ENCODE measurements at regions not wholly inside any gene's neighbourhood (a gene's known extent, or its start where the extent isn't known, plus 50 kb on each side); places are given as distances from the start of the nearest gene placed in this dataset.

DNA sequence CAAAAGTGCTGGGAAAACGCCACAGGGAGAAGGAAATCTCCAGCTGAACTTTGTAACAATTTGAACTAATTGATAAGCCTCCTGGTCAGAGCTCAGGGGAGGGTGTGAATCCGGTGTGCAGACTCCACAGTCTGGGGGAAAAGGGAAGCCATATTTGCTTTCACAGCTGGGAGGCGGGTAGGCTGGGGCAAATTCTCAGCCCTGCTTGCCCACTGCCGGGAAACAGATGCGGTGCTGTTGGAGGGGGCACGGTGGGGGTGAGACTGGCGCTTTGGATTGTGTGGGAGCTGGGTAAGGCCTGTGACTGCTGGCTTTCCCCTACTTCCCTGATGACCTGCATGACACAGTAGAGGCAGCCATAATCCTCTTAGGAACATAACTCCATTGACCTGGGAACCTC is 134.8 kb downstream of the ADCYAP1 start:
- TF ChIP-seq, protein P1, sequence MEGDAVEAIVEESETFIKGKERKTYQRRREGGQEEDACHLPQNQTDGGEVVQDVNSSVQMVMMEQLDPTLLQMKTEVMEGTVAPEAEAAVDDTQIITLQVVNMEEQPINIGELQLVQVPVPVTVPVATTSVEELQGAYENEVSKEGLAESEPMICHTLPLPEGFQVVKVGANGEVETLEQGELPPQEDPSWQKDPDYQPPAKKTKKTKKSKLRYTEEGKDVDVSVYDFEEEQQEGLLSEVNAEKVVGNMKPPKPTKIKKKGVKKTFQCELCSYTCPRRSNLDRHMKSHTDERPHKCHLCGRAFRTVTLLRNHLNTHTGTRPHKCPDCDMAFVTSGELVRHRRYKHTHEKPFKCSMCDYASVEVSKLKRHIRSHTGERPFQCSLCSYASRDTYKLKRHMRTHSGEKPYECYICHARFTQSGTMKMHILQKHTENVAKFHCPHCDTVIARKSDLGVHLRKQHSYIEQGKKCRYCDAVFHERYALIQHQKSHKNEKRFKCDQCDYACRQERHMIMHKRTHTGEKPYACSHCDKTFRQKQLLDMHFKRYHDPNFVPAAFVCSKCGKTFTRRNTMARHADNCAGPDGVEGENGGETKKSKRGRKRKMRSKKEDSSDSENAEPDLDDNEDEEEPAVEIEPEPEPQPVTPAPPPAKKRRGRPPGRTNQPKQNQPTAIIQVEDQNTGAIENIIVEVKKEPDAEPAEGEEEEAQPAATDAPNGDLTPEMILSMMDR (IDR thresholded peaks at IDR 0.05; ENCODE audit: insufficient read depth, low read depth, low read length) = no peak
- no peak for TF ChIP-seq EZH2 (IDR thresholded peaks at IDR 0.05; ENCODE audit: insufficient read depth, low read length)

All from astrocyte (in vitro differentiated cells and primary cell).